PC-3 (cell line): ENCODE measurements at regions not wholly inside any gene's neighbourhood (a gene's known extent, or its start where the extent isn't known, plus 50 kb on each side); places are given as distances from the start of the nearest gene placed in this dataset.
A peak's percentile ranks its signal among the peaks of the same experiment; 100 is the strongest.

Source experiments
- ATAC-seq: fragments of 200-7000 bp; cut with Tn5 transposase; 2 replicates; pipeline ENCODE4 v1.9.1; 2020; ENCODE audit warnings: mild to moderate bottlenecking, moderate library complexity
- BruUV-seq: library from RNA; stranded (reverse); fragments of 400-500 nt; replicated peaks from 2 replicates; lab custom pipeline; 2021; lab: Mats Ljungman, UMichigan
- CTCF ChIA-PET: fragments of 300-600 bp; sonication (Branson Sonifier 250); formaldehyde crosslinking; loops from one replicate; lab custom pipeline; 2022; ENCODE audit warnings: antibody characterized with exemption; lab: Charles Lee
- POLR2A ChIA-PET: fragments of 300-600 bp; sonication (Branson Sonifier 250); formaldehyde crosslinking; loops from one replicate; lab custom pipeline; 2022; ENCODE audit warnings: antibody characterized with exemption; ENCODE audit not compliant: unreplicated experiment; lab: Charles Lee
- DNase-seq: peaks from one replicate; pipeline ENCODE4 v3.0.0-alpha.2; 2015
- H2AFZ ChIP-seq: fragments of 300-600 bp; sonication (generic); 2 replicates; pipeline ENCODE4 v1.6.0; 2016; ENCODE audit warnings: antibody characterized with exemption, low read length
- H3F3A ChIP-seq: fragments of 300-600 bp; sonication (generic); one replicate; pipeline ENCODE4 v1.6.0; 2017; ENCODE audit warnings: antibody characterized with exemption, low read length, control low read depth, mild to moderate bottlenecking; ENCODE audit not compliant: unreplicated experiment
- H3K27ac ChIP-seq: fragments of 300-600 bp; sonication (generic); 2 replicates; pipeline ENCODE4 v1.5.1; 2016; ENCODE audit warnings: mild to moderate bottlenecking, low read length
- H3K27me3 ChIP-seq: fragments of 300-600 bp; sonication (generic); 2 replicates; pipeline ENCODE4 v1.6.1; 2016; ENCODE audit warnings: low read length, mixed read lengths
- H3K36me3 ChIP-seq: fragments of 300-600 bp; sonication (generic); 2 replicates; pipeline ENCODE4 v1.6.1; 2016; ENCODE audit warnings: low read depth, mixed run types, low read length, mixed read lengths
- H3K4me1 ChIP-seq: fragments of 300-600 bp; sonication (generic); 2 replicates; pipeline ENCODE4 v1.5.1; 2016; ENCODE audit warnings: low read length; ENCODE audit not compliant: insufficient read depth
- H3K4me2 ChIP-seq: fragments of 300-600 bp; sonication (generic); 2 replicates; pipeline ENCODE4 v1.6.0; 2016; ENCODE audit warnings: low read length
- H3K4me3 ChIP-seq: fragments of 300-600 bp; sonication (generic); 2 replicates; pipeline ENCODE4 v1.5.1; 2016; ENCODE audit warnings: mild to moderate bottlenecking, low read length, mixed read lengths
- H3K79me2 ChIP-seq: fragments of 300-600 bp; sonication (generic); 2 replicates; pipeline ENCODE4 v1.6.1; 2017; ENCODE audit warnings: low read length, mixed read lengths
- H3K9ac ChIP-seq: fragments of 300-600 bp; sonication (generic); 2 replicates; pipeline ENCODE4 v1.6.0; 2016; ENCODE audit warnings: mild to moderate bottlenecking, low read length
- H3K9me2 ChIP-seq: fragments of 300-600 bp; sonication (generic); replicated peaks from 2 replicates; pipeline ENCODE4 v1.6.1; 2016; ENCODE audit warnings: mixed run types, low read length, mixed read lengths
- H3K9me3 ChIP-seq: fragments of 300-600 bp; sonication (generic); 2 replicates; pipeline ENCODE4 v1.6.1; 2016; ENCODE audit warnings: low read length, mixed read lengths
- H4K20me1 ChIP-seq: fragments of 300-600 bp; sonication (generic); 2 replicates; pipeline ENCODE4 v1.6.1; 2016; ENCODE audit warnings: low read length, mixed read lengths
- EZH2 ChIP-seq: fragments of 300-600 bp; sonication (generic); IDR thresholded peaks from one replicate; pipeline ENCODE4 v1.6.1; 2017; ENCODE audit warnings: antibody characterized with exemption, mild to moderate bottlenecking, low read length; ENCODE audit not compliant: unreplicated experiment
- EZH2phosphoT487 ChIP-seq: fragments of 300-600 bp; sonication (generic); IDR thresholded peaks from 2 replicates; pipeline ENCODE4 v1.6.1; 2018; ENCODE audit warnings: mild to moderate bottlenecking, antibody characterized with exemption, low read length, borderline replicate concordance
- intact Hi-C: fragments of 100-400 bp; cut with micrococcal nuclease; formaldehyde crosslinking; loops from 2 replicates; pipeline ENCODE4 v1.9.0; 2023
- TF ChIP-seq, protein P1 (sequence below): fragments of 300-600 bp; sonication (generic); conservative IDR thresholded peaks from 2 replicates; pipeline ENCODE4 v1.5.1; 2017; ENCODE audit warnings: antibody characterized with exemption, low read depth, mild to moderate bottlenecking, low read length

DNA sequence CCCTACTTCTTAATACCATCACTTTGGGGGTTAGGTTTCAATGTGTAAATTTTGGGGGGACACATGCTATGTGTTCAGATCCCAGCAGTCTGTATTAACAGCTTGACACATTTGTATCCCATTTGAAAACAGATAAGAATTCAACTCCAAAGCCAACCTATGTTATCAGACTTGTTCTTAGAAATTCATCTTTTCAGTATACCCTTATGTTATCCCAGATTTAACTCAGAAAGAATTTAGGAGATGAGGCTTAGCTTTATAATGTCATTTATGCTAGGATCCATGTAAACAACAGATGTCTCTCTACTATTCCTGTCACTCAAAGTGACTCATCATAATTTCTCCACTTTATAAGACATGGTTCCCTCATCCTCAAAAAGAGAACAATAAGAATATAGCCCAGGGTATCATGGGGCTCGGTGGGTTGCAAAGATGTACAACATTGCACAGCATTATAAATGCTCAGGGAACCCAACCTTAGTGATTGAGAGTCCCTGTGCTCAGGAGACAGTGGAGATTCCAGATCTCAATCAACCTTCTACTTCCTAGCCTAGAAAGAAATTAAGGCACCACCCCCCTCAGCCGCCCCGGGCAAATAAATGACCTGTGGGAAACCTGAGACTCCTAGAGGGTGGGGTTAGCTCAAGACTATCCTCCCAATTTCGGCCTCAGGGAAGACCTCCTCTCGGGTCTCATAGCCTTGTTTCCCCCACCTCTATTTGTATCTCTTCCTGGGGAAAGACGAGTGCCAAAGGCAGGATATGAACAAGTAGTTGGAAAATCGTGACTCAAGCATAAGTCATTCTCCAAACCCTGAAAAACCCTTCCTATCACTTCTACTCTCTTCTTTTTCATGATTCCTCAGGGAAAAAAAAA, 265.1 kb upstream of the CAMK1G start:
- TF ChIP-seq EZH2phosphoT487 (no peak), EZH2 (no peak)
- TF ChIP-seq, protein P1, sequence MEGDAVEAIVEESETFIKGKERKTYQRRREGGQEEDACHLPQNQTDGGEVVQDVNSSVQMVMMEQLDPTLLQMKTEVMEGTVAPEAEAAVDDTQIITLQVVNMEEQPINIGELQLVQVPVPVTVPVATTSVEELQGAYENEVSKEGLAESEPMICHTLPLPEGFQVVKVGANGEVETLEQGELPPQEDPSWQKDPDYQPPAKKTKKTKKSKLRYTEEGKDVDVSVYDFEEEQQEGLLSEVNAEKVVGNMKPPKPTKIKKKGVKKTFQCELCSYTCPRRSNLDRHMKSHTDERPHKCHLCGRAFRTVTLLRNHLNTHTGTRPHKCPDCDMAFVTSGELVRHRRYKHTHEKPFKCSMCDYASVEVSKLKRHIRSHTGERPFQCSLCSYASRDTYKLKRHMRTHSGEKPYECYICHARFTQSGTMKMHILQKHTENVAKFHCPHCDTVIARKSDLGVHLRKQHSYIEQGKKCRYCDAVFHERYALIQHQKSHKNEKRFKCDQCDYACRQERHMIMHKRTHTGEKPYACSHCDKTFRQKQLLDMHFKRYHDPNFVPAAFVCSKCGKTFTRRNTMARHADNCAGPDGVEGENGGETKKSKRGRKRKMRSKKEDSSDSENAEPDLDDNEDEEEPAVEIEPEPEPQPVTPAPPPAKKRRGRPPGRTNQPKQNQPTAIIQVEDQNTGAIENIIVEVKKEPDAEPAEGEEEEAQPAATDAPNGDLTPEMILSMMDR = no peak
- POLR2A ChIA-PET = interaction anchor here (0.7 kb wide), 1 partner anchor 17 kb away, joined by 6 read pairs; no protein-coding TSS in a partner anchor
- Histone ChIP-seq H3K4me3 (peak overlapping the region; percentile 37), H3K27ac (peak overlapping the region; percentile 93), H3K27me3 (no peaks in the 10 kb centered on the region), H3K4me2 (peak overlapping the region; percentile 78), H3K9me3 (no peaks in the 10 kb centered on the region), H3K36me3 (no peaks in the 10 kb centered on the region), H3K9me2 (no peaks in the 10 kb centered on the region; the same call in 1 of the 2 replicates), H4K20me1 (no peaks in the 10 kb centered on the region), H3K4me1 (peaks cover 35% of the 10 kb centered on the region), H3K79me2 (no peaks in the 10 kb centered on the region), H3F3A (peaks cover 11% of the 10 kb centered on the region), H3K9ac (peak overlapping the region; percentile 56), H2AFZ (peak overlapping the region; percentile 49)
- TSS peak; percentile 42 for BruUV-seq
- CTCF ChIA-PET = no interaction called here
- intact Hi-C loops = loop anchor here (1.0 to 2.0 kb wide), 2 partner anchors 36 to 72 kb away; no protein-coding TSS in a partner anchor
- ATAC-seq = peak; percentile 87
- DNase-seq = peak; percentile 97

DNA sequence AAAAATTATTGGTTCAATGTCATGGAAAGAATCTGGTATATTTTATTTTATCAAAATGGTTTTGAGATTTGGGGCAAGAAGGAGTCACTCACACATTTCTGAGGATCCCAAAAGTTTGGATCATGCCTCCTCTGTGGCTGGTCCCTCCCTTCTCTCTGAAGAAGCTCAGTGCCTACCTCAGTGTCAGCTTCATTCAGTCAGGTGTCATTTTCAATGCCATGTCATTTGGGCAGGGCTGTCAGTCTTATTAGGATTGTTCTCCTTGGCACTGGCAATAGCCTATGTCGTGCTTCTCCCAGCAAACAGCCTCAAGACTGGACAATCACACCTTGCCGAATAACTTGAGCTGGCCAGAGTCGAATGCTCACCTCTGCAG, 264.5 kb upstream of the CAMK1G start:
- Histone ChIP-seq H3K27me3 (no peaks in the 10 kb centered on the region), H3K36me3 (no peaks in the 10 kb centered on the region), H3K9me2 (no peaks in the 10 kb centered on the region; the same call in 1 of the 2 replicates), H3K4me2 (peak overlapping the region; percentile 78), H4K20me1 (no peaks in the 10 kb centered on the region), H3K4me1 (peaks cover 41% of the 10 kb centered on the region), H3K79me2 (no peaks in the 10 kb centered on the region), H3K9ac (peak overlapping the region; percentile 56), H3F3A (peaks cover 11% of the 10 kb centered on the region), H3K27ac (peak overlapping the region; percentile 93), H2AFZ (peak overlapping the region; percentile 16; the same call in 1 of the 2 replicates), H3K9me3 (no peaks in the 10 kb centered on the region), H3K4me3 (peak overlapping the region; percentile 3; the same call in 1 of the 2 replicates)
- peak; percentile 64 for DNase-seq
- intact Hi-C loops = loop anchor here (1.0 to 2.0 kb wide), 2 partner anchors 35 to 72 kb away; no protein-coding TSS in a partner anchor
- ATAC-seq = peak; percentile 69
- ChIA-PET POLR2A (no interaction called here), CTCF (interaction anchor here (0.7 kb wide), 1 partner anchor 563 kb away, joined by 4 read pairs; no protein-coding TSS in a partner anchor)
- no TSS peak for BruUV-seq
- no peak for TF ChIP-seq EZH2phosphoT487
- TF ChIP-seq, protein P1 = no peak
- TF ChIP-seq EZH2 = no peak
